MCF 10A (cell line): ENCODE measurements at regions not wholly inside any gene's neighbourhood (a gene's known extent, or its start where the extent isn't known, plus 50 kb on each side); places are given as distances from the start of the nearest gene placed in this dataset.

Source experiments
- BruUV-seq: library from RNA; stranded (reverse); fragments of 400-500 nt; replicated peaks from 2 replicates; lab custom pipeline; 2021; lab: Mats Ljungman, UMichigan
- CTCF ChIA-PET: fragments of 300-600 bp; sonication (Branson Sonifier 250); formaldehyde crosslinking; extraction: SDS; loops from one replicate; lab custom pipeline; 2021; ENCODE audit warnings: antibody characterized with exemption, inconsistent platforms; lab: Yijun Ruan, JAX
- POLR2A ChIA-PET: fragments of 300-600, 350-650 bp; sonication (Branson Sonifier 250); formaldehyde crosslinking; extraction: SDS; loops from one replicate; lab custom pipeline; 2020; ENCODE audit warnings: antibody characterized with exemption, inconsistent platforms; lab: Yijun Ruan, JAX
- DNase-seq: peaks from one replicate; pipeline ENCODE4 v3.0.0-alpha.2; 2018; ENCODE audit not compliant: unreplicated experiment
- H3K27ac Mint-ChIP-seq: one replicate; pipeline ENCODE4 v1.8.0; 2022; ENCODE audit warnings: mild to moderate bottlenecking, low read depth, mixed read lengths; ENCODE audit not compliant: unreplicated experiment
- H3K27me3 Mint-ChIP-seq: one replicate; pipeline ENCODE4 v1.8.0; 2022; ENCODE audit warnings: mixed read lengths; ENCODE audit not compliant: insufficient read depth, unreplicated experiment
- H3K36me3 Mint-ChIP-seq: one replicate; pipeline ENCODE4 v1.8.0; 2022; ENCODE audit warnings: mild to moderate bottlenecking, moderate library complexity, mixed read lengths; ENCODE audit not compliant: insufficient read depth, unreplicated experiment
- H3K4me1 Mint-ChIP-seq: one replicate; pipeline ENCODE4 v1.8.0; 2022; ENCODE audit warnings: mixed read lengths; ENCODE audit not compliant: insufficient read depth, unreplicated experiment
- H3K4me3 Mint-ChIP-seq: one replicate; pipeline ENCODE4 v1.8.0; 2022; ENCODE audit warnings: mild to moderate bottlenecking, moderate library complexity, mixed read lengths; ENCODE audit not compliant: unreplicated experiment
- H3K9me3 Mint-ChIP-seq: one replicate; pipeline ENCODE4 v1.8.0; 2022; ENCODE audit warnings: mixed read lengths; ENCODE audit not compliant: unreplicated experiment
- intact Hi-C: fragments of 100-400 bp; cut with micrococcal nuclease; formaldehyde crosslinking; loops from 2 replicates; pipeline ENCODE4 v1.14.1; 2022
- TF ChIP-seq, protein P1 (sequence below): fragments of 200-600 bp; IDR thresholded peaks from one replicate; pipeline ENCODE4 v1.8.0; 2022; ENCODE audit warnings: antibody characterized with exemption, mild to moderate bottlenecking; ENCODE audit not compliant: unreplicated experiment

DNA sequence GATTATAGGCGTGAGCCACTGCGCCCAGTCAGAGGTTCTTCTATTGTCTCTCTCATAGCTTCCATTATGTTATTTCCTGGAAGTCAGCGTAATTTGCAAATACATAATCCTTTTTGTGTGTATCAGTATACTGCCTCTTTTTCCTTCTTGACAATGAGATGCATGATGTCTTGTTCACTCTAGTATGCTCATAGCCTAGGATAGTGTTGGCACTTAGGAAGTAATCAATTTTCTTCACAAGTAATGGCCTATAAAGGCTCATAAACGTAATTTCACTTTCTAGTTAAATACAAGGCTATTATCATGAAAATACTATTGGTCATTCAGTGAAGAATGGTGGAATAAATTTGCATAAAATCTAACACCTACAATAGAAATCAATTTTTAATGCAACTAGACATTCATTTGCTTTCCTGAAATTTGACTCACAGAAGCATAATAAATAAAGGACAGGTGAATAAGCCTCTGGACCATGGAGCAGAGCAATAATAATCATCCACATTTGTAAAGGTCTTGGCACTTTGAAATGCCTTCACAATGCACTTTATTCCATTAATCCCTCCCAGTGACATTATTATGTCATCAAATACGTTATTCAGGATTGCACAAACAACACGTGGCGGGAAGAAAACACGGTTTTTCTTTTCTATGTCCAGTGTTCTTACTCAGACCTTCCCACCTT, 366.9 kb upstream of the BTBD3 start:
- TF ChIP-seq, protein P1, sequence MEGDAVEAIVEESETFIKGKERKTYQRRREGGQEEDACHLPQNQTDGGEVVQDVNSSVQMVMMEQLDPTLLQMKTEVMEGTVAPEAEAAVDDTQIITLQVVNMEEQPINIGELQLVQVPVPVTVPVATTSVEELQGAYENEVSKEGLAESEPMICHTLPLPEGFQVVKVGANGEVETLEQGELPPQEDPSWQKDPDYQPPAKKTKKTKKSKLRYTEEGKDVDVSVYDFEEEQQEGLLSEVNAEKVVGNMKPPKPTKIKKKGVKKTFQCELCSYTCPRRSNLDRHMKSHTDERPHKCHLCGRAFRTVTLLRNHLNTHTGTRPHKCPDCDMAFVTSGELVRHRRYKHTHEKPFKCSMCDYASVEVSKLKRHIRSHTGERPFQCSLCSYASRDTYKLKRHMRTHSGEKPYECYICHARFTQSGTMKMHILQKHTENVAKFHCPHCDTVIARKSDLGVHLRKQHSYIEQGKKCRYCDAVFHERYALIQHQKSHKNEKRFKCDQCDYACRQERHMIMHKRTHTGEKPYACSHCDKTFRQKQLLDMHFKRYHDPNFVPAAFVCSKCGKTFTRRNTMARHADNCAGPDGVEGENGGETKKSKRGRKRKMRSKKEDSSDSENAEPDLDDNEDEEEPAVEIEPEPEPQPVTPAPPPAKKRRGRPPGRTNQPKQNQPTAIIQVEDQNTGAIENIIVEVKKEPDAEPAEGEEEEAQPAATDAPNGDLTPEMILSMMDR = no peak
- no peak overlapping the region for H3K4me3 Mint-ChIP-seq
- intact Hi-C loops = loop anchor here (10.0 kb wide), 1 partner anchor 1414 kb away; no protein-coding TSS in a partner anchor
- no peak overlapping the region for H3K27ac Mint-ChIP-seq
- no TSS peak for BruUV-seq
- H3K36me3 Mint-ChIP-seq = no peaks in the 10 kb centered on the region
- H3K4me1 Mint-ChIP-seq = peaks cover 20% of the 10 kb centered on the region
- no peak for DNase-seq
- CTCF ChIA-PET = interaction anchor here (0.6 to 1.2 kb wide), 7 partner anchors 36 to 1415 kb away, joined by 3 to 8 read pairs (median 4); no protein-coding TSS in a partner anchor
- H3K9me3 Mint-ChIP-seq = no peaks in the 10 kb centered on the region
- H3K27me3 Mint-ChIP-seq = no peaks in the 10 kb centered on the region
- POLR2A ChIA-PET = no interaction called here

- Mint-ChIP-seq H3K4me1 (peaks cover 20% of the 10 kb centered on the region), H3K36me3 (no peaks in the 10 kb centered on the region), H3K27ac (no peak overlapping the region), H3K9me3 (no peaks in the 10 kb centered on the region), H3K27me3 (no peaks in the 10 kb centered on the region), H3K4me3 (no peak overlapping the region)
- DNase-seq = no peak
- TF ChIP-seq, protein P1 = no peak
- ChIA-PET POLR2A (no interaction called here), CTCF (interaction anchor here (0.6 to 1.1 kb wide), 5 partner anchors 8 to 1373 kb away, joined by 3 to 4 read pairs (median 4); no protein-coding TSS in a partner anchor)
- BruUV-seq = no TSS peak
- intact Hi-C loops = loop anchor here (10.0 kb wide), 1 partner anchor 1413 kb away; no protein-coding TSS in a partner anchor
Measured at GRCh38 chr20:11551479-11551878, 366.2 kb upstream of the BTBD3 start.

GRCh38 chr20:11553603-11554002, 364.1 kb upstream of the BTBD3 start:
- Mint-ChIP-seq H3K27ac (no peak overlapping the region), H3K4me1 (peaks cover 20% of the 10 kb centered on the region), H3K36me3 (no peaks in the 10 kb centered on the region), H3K27me3 (no peaks in the 10 kb centered on the region), H3K4me3 (no peak overlapping the region), H3K9me3 (no peaks in the 10 kb centered on the region)
- intact Hi-C loops = loop anchor here (10.0 kb wide), 1 partner anchor 1411 kb away; no protein-coding TSS in a partner anchor
- BruUV-seq = no TSS peak
- CTCF ChIA-PET = interaction anchor here (0.6 to 4.3 kb wide), 6 partner anchors 10 to 1430 kb away, joined by 3 to 22 read pairs (median 4); no protein-coding TSS in a partner anchor
- DNase-seq = peak; percentile 30
- POLR2A ChIA-PET = no interaction called here
- TF ChIP-seq, protein P1 = peak; percentile 15

GRCh38 chr20:11555510-11555909, 362.2 kb upstream of the BTBD3 start:
- Mint-ChIP-seq H3K9me3 (no peaks in the 10 kb centered on the region), H3K4me3 (no peak overlapping the region), H3K36me3 (no peaks in the 10 kb centered on the region), H3K27me3 (no peaks in the 10 kb centered on the region), H3K4me1 (peaks cover 13% of the 10 kb centered on the region), H3K27ac (no peak overlapping the region)
- ChIA-PET POLR2A (interaction anchor here (0.8 kb wide), 1 partner anchor 16 kb away, joined by 3 read pairs; no protein-coding TSS in a partner anchor), CTCF (interaction anchor here (0.6 to 4.3 kb wide), 9 partner anchors 11 to 1577 kb away, joined by 3 to 22 read pairs (median 3); no protein-coding TSS in a partner anchor)
- no TSS peak for BruUV-seq
- TF ChIP-seq, protein P1 = no peak
- no peak for DNase-seq
- intact Hi-C loops = loop anchor here (10.0 kb wide), 1 partner anchor 1409 kb away; no protein-coding TSS in a partner anchor
